ENCODE measurements at regions not wholly inside any gene's neighbourhood (a gene's known extent, or its start where the extent isn't known, plus 50 kb on each side); places are given as distances from the start of the nearest gene placed in this dataset.
A peak's percentile ranks its signal among the peaks of the same experiment; 100 is the strongest.

DNA sequence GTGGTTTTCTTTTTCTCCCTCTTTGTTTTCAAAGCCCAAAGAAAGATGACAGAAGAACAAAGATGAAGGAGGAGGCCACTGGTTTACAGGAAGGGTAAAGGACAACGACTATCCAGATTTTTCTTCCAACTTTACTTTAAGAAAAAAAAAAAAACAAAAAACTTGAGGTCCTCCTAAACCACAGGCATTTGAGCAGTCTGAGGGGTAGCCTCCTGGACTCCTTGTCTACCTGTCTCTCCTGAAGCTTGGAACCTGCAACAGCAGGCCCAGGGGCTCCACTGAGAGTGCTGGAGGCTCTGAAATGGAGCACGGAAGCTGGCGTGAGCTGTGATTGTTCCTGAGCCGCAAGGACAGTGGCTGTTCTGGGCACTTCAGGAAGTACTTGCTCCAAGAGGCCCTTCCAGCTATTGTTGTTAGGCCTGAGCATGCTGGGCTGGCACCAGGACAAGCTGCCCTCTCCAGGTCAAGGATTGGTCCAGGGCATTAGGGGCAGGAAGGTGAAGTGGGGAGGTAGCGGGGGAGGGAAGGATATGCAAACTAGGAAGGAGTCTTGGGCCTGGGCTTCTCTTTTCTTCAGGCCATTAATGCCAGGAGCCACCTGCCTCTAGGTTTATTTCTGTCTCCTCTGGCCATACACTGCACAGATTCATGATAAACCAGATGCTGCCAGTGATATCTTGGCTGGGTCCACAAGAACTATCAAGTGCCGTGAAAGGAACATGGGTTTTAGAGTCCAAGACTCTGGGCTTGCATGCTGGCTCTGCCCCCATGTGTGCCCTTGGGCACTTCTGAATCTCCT, 147.3 kb downstream of the CCDC34 start:
- Histone ChIP-seq H3K4me1 (ENCODE audit: control insufficient read depth, insufficient read depth, low read length, unreplicated experiment) (peaks cover 26% of the 10 kb centered on the region), H3K79me2 (ENCODE audit: control insufficient read depth, insufficient read depth, low read length, unreplicated experiment) (no peaks in the 10 kb centered on the region), H3K27me3 (ENCODE audit: insufficient read depth, low read length) (no peaks in the 10 kb centered on the region), H2AFZ (ENCODE audit: low read length, unreplicated experiment) (no peak overlapping the region), H3K36me3 (ENCODE audit: insufficient read depth, low read length) (no peaks in the 10 kb centered on the region), H3K27ac (ENCODE audit: low read depth, low read length) (no peak overlapping the region), H3K4me3 (ENCODE audit: low read depth, low read length) (no peak overlapping the region)

DNA sequence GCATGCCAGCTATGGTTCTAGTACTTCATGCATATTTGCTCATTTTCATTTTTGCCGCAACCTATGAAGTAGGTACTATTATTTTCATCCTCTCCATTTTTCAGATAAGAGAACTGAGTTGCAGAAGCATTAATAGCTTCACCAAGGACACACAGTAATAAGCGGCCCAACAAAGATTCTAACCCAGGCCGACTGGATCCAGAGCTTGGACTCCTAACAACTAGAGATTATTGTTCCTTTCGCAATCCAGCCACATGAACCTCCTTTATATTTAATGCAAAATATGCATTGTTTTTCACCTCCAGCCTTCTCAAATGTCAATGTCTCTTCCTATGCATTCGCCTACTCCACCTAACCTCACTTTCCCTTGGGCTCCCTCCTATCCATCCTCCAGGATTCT, 148.3 kb downstream of the CCDC34 start:
- Histone ChIP-seq H3K36me3 (ENCODE audit: insufficient read depth, low read length) (no peaks in the 10 kb centered on the region), H2AFZ (ENCODE audit: low read length, unreplicated experiment) (no peak overlapping the region), H3K79me2 (ENCODE audit: control insufficient read depth, insufficient read depth, low read length, unreplicated experiment) (no peaks in the 10 kb centered on the region), H3K27me3 (ENCODE audit: insufficient read depth, low read length) (no peaks in the 10 kb centered on the region), H3K4me3 (ENCODE audit: low read depth, low read length) (no peak overlapping the region), H3K4me1 (ENCODE audit: control insufficient read depth, insufficient read depth, low read length, unreplicated experiment) (peaks cover 26% of the 10 kb centered on the region), H3K27ac (ENCODE audit: low read depth, low read length) (no peak overlapping the region)

DNA sequence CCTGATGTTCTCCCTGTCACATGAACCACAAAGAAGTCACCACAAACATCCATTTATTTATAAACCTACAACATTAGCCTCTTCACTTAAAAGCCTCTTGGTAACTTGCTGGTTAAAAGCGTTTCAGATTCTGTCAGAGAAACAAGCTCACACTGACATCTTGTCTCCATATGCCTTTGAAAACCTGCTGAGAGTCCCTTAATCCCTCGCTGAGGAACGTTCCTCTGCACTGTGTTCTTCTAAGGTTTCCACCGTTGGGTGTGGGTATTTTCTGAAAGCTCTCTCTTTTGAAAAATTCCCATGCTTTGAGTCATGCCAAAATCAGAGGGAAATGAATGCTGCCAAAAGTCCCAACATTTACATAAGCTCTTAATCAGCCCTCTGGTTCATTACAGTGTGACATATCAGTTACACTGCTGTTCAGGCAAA, 149.8 kb downstream of the CCDC34 start:
- H3K79me2 ChIP-seq (ENCODE audit: control insufficient read depth, insufficient read depth, low read length, unreplicated experiment): no peaks in the 10 kb centered on the region
- H3K4me1 ChIP-seq (ENCODE audit: control insufficient read depth, insufficient read depth, low read length, unreplicated experiment): peaks cover 22% of the 10 kb centered on the region
- no peak overlapping the region for H3K4me3 ChIP-seq (ENCODE audit: low read depth, low read length)
- H3K36me3 ChIP-seq (ENCODE audit: insufficient read depth, low read length): no peaks in the 10 kb centered on the region
- H3K27ac ChIP-seq (ENCODE audit: low read depth, low read length): peak overlapping the region; percentile 9; the same call in 1 of the 2 replicates
- peak overlapping the region; percentile 16 for H2AFZ ChIP-seq (ENCODE audit: low read length, unreplicated experiment)
- H3K27me3 ChIP-seq (ENCODE audit: insufficient read depth, low read length): no peaks in the 10 kb centered on the region; the same call in 1 of the 2 replicates

DNA sequence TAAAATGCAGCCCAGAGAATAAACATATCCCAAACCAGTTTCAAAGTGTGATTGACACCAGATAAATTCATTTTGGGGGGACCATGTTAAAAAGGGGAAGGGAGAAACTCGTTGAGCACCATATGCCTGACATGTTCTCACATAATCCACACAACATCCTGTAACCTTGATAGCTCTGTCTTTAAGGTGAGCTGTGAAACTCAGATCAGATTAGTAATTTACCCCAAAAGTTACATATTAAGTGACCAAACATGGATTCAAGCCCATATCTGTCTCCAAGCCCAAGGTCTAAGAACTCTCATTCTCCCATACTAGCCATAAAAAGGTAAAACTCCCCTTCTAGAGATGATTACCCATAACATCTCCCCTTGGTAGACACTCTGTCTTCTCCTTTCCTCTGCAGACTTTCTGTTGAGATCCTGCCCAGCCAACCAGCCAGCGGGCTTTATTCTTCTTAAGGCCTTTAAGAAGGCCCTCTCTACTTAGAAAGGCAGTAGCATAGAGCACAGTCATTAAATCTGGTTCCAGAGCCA, 150.7 kb downstream of the CCDC34 start:
- Histone ChIP-seq H3K27ac (ENCODE audit: low read depth, low read length) (no peak overlapping the region), H3K4me1 (ENCODE audit: control insufficient read depth, insufficient read depth, low read length, unreplicated experiment) (peaks cover 17% of the 10 kb centered on the region), H3K27me3 (ENCODE audit: insufficient read depth, low read length) (no peaks in the 10 kb centered on the region; the same call in 1 of the 2 replicates), H3K79me2 (ENCODE audit: control insufficient read depth, insufficient read depth, low read length, unreplicated experiment) (no peaks in the 10 kb centered on the region), H3K36me3 (ENCODE audit: insufficient read depth, low read length) (no peaks in the 10 kb centered on the region), H2AFZ (ENCODE audit: low read length, unreplicated experiment) (no peak overlapping the region), H3K4me3 (ENCODE audit: low read depth, low read length) (no peak overlapping the region)

DNA sequence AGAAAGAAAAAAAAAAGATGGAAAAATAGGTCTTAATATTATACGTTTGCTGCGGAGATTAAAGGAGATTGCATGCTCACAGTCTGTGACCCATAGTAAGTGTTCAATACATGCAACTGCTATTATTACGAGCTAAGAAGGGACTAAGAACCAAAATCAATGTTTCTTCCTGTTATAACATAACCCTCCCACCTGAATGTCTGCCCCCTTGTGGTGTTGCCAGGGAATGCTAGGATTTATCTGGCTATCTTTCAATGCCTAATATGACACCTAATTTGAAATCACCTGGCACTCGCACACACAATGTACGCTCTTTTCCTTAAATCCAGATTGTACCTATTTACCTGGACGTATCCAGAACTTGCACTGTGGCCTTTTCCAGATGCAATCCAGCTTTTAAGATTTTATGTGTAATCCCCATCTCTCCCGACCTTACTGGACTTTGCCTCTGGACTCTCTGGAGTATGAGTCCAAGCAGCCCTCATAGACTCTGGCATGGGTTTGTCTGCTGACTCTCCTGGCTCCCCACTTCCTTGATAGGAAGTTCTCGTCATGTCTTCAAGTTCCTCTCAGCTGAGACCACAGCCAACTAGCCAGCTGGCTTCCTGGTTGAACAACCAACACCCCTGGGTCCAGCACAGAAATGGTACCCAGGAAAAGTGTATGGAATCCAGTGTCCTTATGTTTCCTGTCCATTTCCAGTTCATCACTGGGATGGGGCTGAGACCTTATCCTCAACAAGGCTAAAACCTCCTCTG, 151.5 kb downstream of the CCDC34 start:
- Histone ChIP-seq H3K79me2 (ENCODE audit: control insufficient read depth, insufficient read depth, low read length, unreplicated experiment) (no peaks in the 10 kb centered on the region), H3K4me1 (ENCODE audit: control insufficient read depth, insufficient read depth, low read length, unreplicated experiment) (peaks cover 17% of the 10 kb centered on the region), H3K4me3 (ENCODE audit: low read depth, low read length) (no peak overlapping the region), H3K27me3 (ENCODE audit: insufficient read depth, low read length) (no peaks in the 10 kb centered on the region; the same call in 1 of the 2 replicates), H2AFZ (ENCODE audit: low read length, unreplicated experiment) (no peak overlapping the region), H3K27ac (ENCODE audit: low read depth, low read length) (no peak overlapping the region), H3K36me3 (ENCODE audit: insufficient read depth, low read length) (no peaks in the 10 kb centered on the region)

DNA sequence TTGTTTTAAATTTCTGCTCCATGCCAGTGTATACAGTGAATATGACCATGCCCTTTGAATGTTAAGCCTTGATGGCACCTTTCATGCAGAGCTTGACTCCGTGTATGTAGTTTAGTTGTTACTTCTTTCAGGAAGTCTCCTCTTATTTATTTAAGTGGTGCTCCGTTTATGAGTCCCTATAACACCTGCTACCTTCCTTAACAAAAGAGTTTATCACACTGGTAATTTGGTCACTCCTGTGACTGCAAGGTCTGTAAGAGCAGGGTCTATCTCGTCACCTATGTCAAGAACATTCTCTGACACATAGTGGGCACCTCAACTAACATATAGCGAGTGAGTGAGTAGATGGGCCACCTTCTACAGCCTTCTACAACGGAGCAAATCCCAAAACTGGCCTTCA, 152.5 kb downstream of the CCDC34 start:
- H3K4me1 ChIP-seq (ENCODE audit: control insufficient read depth, insufficient read depth, low read length, unreplicated experiment): peaks cover 17% of the 10 kb centered on the region
- no peaks in the 10 kb centered on the region for H3K79me2 ChIP-seq (ENCODE audit: control insufficient read depth, insufficient read depth, low read length, unreplicated experiment)
- H3K4me3 ChIP-seq (ENCODE audit: low read depth, low read length): no peak overlapping the region
- H3K36me3 ChIP-seq (ENCODE audit: insufficient read depth, low read length): no peaks in the 10 kb centered on the region
- H2AFZ ChIP-seq (ENCODE audit: low read length, unreplicated experiment): no peak overlapping the region
- no peaks in the 10 kb centered on the region; the same call in 1 of the 2 replicates for H3K27me3 ChIP-seq (ENCODE audit: insufficient read depth, low read length)
- no peak overlapping the region for H3K27ac ChIP-seq (ENCODE audit: low read depth, low read length)

DNA sequence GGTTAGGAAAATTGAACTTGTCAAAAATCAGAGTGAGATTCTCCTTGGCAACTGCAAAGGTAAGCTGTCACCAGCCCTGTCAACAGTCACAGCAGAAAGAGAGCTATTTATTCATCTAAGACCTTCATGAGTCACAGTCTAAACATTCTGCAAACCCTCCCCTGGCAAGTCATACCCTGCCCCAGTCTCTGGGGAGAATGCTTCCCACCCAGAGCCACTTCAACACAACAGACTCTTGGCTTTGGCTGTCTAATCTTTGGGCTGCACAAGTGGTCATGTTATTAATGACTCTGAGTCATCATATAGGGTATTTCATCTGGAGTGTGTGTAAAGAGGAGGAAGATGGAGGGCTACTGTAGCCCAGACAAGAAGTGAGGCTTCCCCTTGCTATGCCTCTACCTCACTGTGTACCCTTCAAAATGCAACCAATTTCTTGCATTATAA, 153.4 kb downstream of the CCDC34 start:
- Histone ChIP-seq H3K4me1 (ENCODE audit: control insufficient read depth, insufficient read depth, low read length, unreplicated experiment) (peaks cover 17% of the 10 kb centered on the region), H3K79me2 (ENCODE audit: control insufficient read depth, insufficient read depth, low read length, unreplicated experiment) (no peaks in the 10 kb centered on the region), H3K27me3 (ENCODE audit: insufficient read depth, low read length) (no peaks in the 10 kb centered on the region; the same call in 1 of the 2 replicates), H3K36me3 (ENCODE audit: insufficient read depth, low read length) (no peaks in the 10 kb centered on the region), H3K4me3 (ENCODE audit: low read depth, low read length) (no peak overlapping the region), H3K27ac (ENCODE audit: low read depth, low read length) (0 out of 2 replicates have a peak overlapping the region, but pooled peaks have one; percentile 4), H2AFZ (ENCODE audit: low read length, unreplicated experiment) (no peak overlapping the region)

DNA sequence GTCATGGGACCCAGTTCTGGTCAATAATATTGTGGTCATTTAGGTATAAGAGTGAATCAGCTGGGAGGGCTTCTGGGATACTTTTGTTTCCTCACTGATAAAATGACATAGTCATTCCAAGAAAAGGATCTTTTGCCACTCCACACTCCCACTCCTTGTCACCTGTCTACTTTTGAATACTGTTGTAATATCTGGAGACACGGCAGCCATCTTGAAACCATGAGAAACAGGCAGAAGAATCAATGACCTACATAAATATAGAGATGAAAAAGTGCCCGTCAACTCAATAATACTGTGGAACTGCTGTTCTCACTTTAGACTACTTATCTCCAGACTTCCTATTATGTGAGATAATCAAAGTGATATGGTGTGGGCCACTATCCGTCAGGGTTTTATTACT, 154.2 kb downstream of the CCDC34 start:
- no peak overlapping the region for H3K27ac ChIP-seq (ENCODE audit: low read depth, low read length)
- H3K79me2 ChIP-seq (ENCODE audit: control insufficient read depth, insufficient read depth, low read length, unreplicated experiment): no peaks in the 10 kb centered on the region
- H3K27me3 ChIP-seq (ENCODE audit: insufficient read depth, low read length): no peaks in the 10 kb centered on the region; the same call in 1 of the 2 replicates
- H3K4me3 ChIP-seq (ENCODE audit: low read depth, low read length): no peak overlapping the region
- H3K4me1 ChIP-seq (ENCODE audit: control insufficient read depth, insufficient read depth, low read length, unreplicated experiment): peaks cover 16% of the 10 kb centered on the region
- H3K36me3 ChIP-seq (ENCODE audit: insufficient read depth, low read length): no peaks in the 10 kb centered on the region
- H2AFZ ChIP-seq (ENCODE audit: low read length, unreplicated experiment): no peak overlapping the region

DNA sequence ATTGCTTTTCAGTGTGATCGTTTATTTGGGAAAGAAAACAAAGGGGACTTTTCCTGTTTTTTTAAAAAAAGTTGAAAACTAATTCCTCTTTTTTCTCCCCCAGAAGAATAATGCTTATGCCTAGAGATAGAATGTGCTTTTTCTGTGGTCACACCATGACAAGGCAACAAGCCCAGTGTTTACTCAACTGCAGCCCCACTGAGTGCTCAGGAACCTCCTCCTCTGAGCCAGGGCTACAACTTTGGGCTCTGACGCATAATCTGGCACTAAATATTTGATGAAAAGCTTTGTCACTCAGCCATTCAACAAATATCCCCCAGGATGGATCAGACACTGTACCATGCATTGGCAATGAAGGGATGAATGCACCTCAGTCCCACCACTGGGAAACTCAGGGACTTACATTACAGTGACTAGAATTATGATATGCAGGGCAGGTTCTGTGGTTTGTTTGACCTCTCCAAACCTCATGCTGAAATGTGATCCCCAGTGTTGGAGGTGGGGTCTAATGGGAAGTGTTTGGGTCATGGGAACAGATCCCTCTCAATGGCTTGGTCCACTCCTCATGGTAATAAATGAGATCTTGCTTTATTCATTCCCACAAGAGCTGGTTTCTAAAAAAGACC, 155.9 kb downstream of the CCDC34 start:
- H3K4me1 ChIP-seq (ENCODE audit: control insufficient read depth, insufficient read depth, low read length, unreplicated experiment): peaks cover 5% of the 10 kb centered on the region
- H2AFZ ChIP-seq (ENCODE audit: low read length, unreplicated experiment): no peak overlapping the region
- H3K27me3 ChIP-seq (ENCODE audit: insufficient read depth, low read length): no peaks in the 10 kb centered on the region; the same call in 1 of the 2 replicates
- H3K36me3 ChIP-seq (ENCODE audit: insufficient read depth, low read length): no peaks in the 10 kb centered on the region
- no peak overlapping the region for H3K4me3 ChIP-seq (ENCODE audit: low read depth, low read length)
- no peaks in the 10 kb centered on the region for H3K79me2 ChIP-seq (ENCODE audit: control insufficient read depth, insufficient read depth, low read length, unreplicated experiment)
- no peak overlapping the region for H3K27ac ChIP-seq (ENCODE audit: low read depth, low read length)

DNA sequence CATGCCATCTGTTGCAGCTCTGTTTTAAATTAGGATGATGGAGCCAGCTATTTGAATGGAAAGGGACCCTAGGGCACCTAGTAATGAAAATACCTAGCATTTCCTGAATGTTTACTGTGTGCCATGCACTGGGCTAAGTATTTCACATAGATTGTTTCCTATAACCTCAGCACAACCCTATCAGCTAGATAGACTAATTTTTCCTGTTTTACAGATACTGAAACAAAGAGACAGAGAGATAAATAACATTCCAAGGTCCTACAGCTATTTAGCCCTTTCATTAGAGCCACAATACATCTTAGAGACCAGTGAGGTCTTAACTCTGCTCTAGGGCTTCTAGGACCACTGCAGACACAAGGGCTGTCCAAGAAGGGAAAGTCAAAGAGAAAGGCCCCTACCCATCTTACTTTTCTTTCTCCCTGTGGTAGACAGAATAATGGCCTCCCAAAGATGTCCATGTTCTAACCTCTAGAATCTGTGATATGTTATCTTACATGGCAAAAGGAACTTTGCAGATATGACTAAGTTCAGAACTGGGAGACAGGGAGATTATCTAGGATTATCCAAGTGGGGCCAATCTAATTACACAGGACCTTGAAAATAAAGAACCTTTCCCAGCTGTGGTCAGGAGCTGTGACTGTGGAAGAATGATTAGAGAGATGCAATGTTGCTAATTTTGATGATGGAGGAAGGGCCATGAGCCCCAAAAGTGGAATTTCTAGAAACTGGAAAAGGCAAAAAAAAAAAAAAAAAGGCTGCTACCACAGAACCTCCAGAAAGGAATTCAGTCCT, 157.0 kb downstream of the CCDC34 start:
- Histone ChIP-seq H2AFZ (ENCODE audit: low read length, unreplicated experiment) (no peak overlapping the region), H3K27me3 (ENCODE audit: insufficient read depth, low read length) (no peaks in the 10 kb centered on the region; the same call in 1 of the 2 replicates), H3K79me2 (ENCODE audit: control insufficient read depth, insufficient read depth, low read length, unreplicated experiment) (no peaks in the 10 kb centered on the region), H3K36me3 (ENCODE audit: insufficient read depth, low read length) (no peaks in the 10 kb centered on the region), H3K27ac (ENCODE audit: low read depth, low read length) (no peak overlapping the region), H3K4me3 (ENCODE audit: low read depth, low read length) (no peak overlapping the region), H3K4me1 (ENCODE audit: control insufficient read depth, insufficient read depth, low read length, unreplicated experiment) (peaks cover 5% of the 10 kb centered on the region)
